IPS-20b (cell line): ENCODE measurements at regions not wholly inside any gene's neighbourhood (a gene's known extent, or its start where the extent isn't known, plus 50 kb on each side); places are given as distances from the start of the nearest gene placed in this dataset.

ENCODE experiments used
- H3K27ac ChIP-seq: one replicate; pipeline ENCODE4 v1.5.1; 2013; ENCODE audit warnings: low read length
- H3K27me3 ChIP-seq: 2 replicates; pipeline ENCODE4 v1.6.1; 2013; ENCODE audit warnings: mild to moderate bottlenecking, low read length, inconsistent platforms; ENCODE audit not compliant: insufficient read depth
- H3K36me3 ChIP-seq: 2 replicates; pipeline ENCODE4 v1.6.1; 2013; ENCODE audit warnings: low read depth, mild to moderate bottlenecking, inconsistent platforms, low read length, moderate library complexity; ENCODE audit not compliant: insufficient read depth
- H3K4me1 ChIP-seq: 2 replicates; pipeline ENCODE4 v1.6.1; 2013; ENCODE audit warnings: mild to moderate bottlenecking, control low read depth, inconsistent platforms, low read length, moderate library complexity; ENCODE audit not compliant: insufficient read depth
- H3K4me3 ChIP-seq: 2 replicates; pipeline ENCODE4 v1.5.1; 2013; ENCODE audit warnings: mild to moderate bottlenecking, low read length, inconsistent platforms
- H3K9ac ChIP-seq: 2 replicates; pipeline ENCODE4 v1.6.1; 2013; ENCODE audit warnings: low read depth, mild to moderate bottlenecking, inconsistent platforms, low read length, moderate library complexity
- H3K9me3 ChIP-seq: 2 replicates; pipeline ENCODE4 v1.6.1; 2013; ENCODE audit warnings: mild to moderate bottlenecking, low read depth, low read length, inconsistent platforms; ENCODE audit not compliant: insufficient read depth

GRCh38 chr5:39775086-39775796 lies 350.5 kb upstream of the DAB2 start:
- no peak overlapping the region for H3K4me3 ChIP-seq
- no peaks in the 10 kb centered on the region for H3K36me3 ChIP-seq
- H3K9ac ChIP-seq: no peak overlapping the region
- H3K27ac ChIP-seq: no peak overlapping the region
- 0 out of 2 replicates have a peak, but pooled peaks cover 5% of the 10 kb centered on the region for H3K4me1 ChIP-seq
- H3K27me3 ChIP-seq: no peaks in the 10 kb centered on the region
- H3K9me3 ChIP-seq: no peaks in the 10 kb centered on the region

- Histone ChIP-seq H3K9ac (no peak overlapping the region), H3K27me3 (no peaks in the 10 kb centered on the region), H3K9me3 (no peaks in the 10 kb centered on the region), H3K4me3 (no peak overlapping the region), H3K27ac (no peak overlapping the region), H3K36me3 (no peaks in the 10 kb centered on the region), H3K4me1 (no peaks in the 10 kb centered on the region)
Observed at GRCh38 chr5:39774605-39775004, 349.8 kb upstream of the DAB2 start.

- Histone ChIP-seq H3K27me3 (no peaks in the 10 kb centered on the region), H3K9ac (no peak overlapping the region), H3K4me3 (no peak overlapping the region), H3K27ac (no peak overlapping the region), H3K4me1 (no peaks in the 10 kb centered on the region), H3K9me3 (no peaks in the 10 kb centered on the region), H3K36me3 (no peaks in the 10 kb centered on the region)
Observed at GRCh38 chr5:39772307-39772706, 347.5 kb upstream of the DAB2 start.

GRCh38 chr5:39767916-39768315 lies 343.1 kb upstream of the DAB2 start:
- H3K27ac ChIP-seq: no peak overlapping the region
- H3K9ac ChIP-seq: no peak overlapping the region
- no peak overlapping the region for H3K4me3 ChIP-seq
- no peaks in the 10 kb centered on the region; the same call in 1 of the 2 replicates for H3K9me3 ChIP-seq
- no peaks in the 10 kb centered on the region for H3K4me1 ChIP-seq
- no peaks in the 10 kb centered on the region for H3K27me3 ChIP-seq
- no peaks in the 10 kb centered on the region for H3K36me3 ChIP-seq

- H3K9ac ChIP-seq: no peak overlapping the region
- H3K4me1 ChIP-seq: no peaks in the 10 kb centered on the region
- H3K27ac ChIP-seq: no peak overlapping the region
- H3K27me3 ChIP-seq: no peaks in the 10 kb centered on the region
- H3K4me3 ChIP-seq: no peak overlapping the region
- no peaks in the 10 kb centered on the region for H3K36me3 ChIP-seq
- no peaks in the 10 kb centered on the region; the same call in 1 of the 2 replicates for H3K9me3 ChIP-seq
Observed at GRCh38 chr5:39765366-39765765, 340.6 kb upstream of the DAB2 start.

- H3K27me3 ChIP-seq: no peaks in the 10 kb centered on the region
- no peak overlapping the region for H3K27ac ChIP-seq
- no peaks in the 10 kb centered on the region for H3K4me1 ChIP-seq
- H3K9ac ChIP-seq: no peak overlapping the region
- H3K4me3 ChIP-seq: no peak overlapping the region
- H3K36me3 ChIP-seq: no peaks in the 10 kb centered on the region
- no peaks in the 10 kb centered on the region; the same call in 1 of the 2 replicates for H3K9me3 ChIP-seq
Observed at GRCh38 chr5:39762761-39763160, 338.0 kb upstream of the DAB2 start.

- H3K27me3 ChIP-seq: no peaks in the 10 kb centered on the region
- no peak overlapping the region for H3K9ac ChIP-seq
- no peaks in the 10 kb centered on the region for H3K36me3 ChIP-seq
- no peak overlapping the region for H3K27ac ChIP-seq
- no peak overlapping the region for H3K4me3 ChIP-seq
- H3K9me3 ChIP-seq: no peaks in the 10 kb centered on the region; the same call in 1 of the 2 replicates
- H3K4me1 ChIP-seq: no peaks in the 10 kb centered on the region
Observed at GRCh38 chr5:39761199-39761950, 336.6 kb upstream of the DAB2 start.

- H3K4me3 ChIP-seq: no peak overlapping the region
- H3K27ac ChIP-seq: no peak overlapping the region
- H3K27me3 ChIP-seq: no peaks in the 10 kb centered on the region
- no peaks in the 10 kb centered on the region for H3K4me1 ChIP-seq
- no peak overlapping the region for H3K9ac ChIP-seq
- H3K9me3 ChIP-seq: no peaks in the 10 kb centered on the region; the same call in 1 of the 2 replicates
- H3K36me3 ChIP-seq: no peaks in the 10 kb centered on the region
Observed at GRCh38 chr5:39760385-39761198, 335.8 kb upstream of the DAB2 start.

- no peaks in the 10 kb centered on the region for H3K36me3 ChIP-seq
- no peak overlapping the region for H3K4me3 ChIP-seq
- no peaks in the 10 kb centered on the region for H3K27me3 ChIP-seq
- no peaks in the 10 kb centered on the region; the same call in 1 of the 2 replicates for H3K9me3 ChIP-seq
- no peaks in the 10 kb centered on the region for H3K4me1 ChIP-seq
- no peak overlapping the region for H3K9ac ChIP-seq
- no peak overlapping the region for H3K27ac ChIP-seq
Observed at GRCh38 chr5:39759701-39760100, 334.9 kb upstream of the DAB2 start.

- Histone ChIP-seq H3K27me3 (no peaks in the 10 kb centered on the region), H3K4me1 (no peaks in the 10 kb centered on the region), H3K36me3 (no peaks in the 10 kb centered on the region), H3K9ac (no peak overlapping the region), H3K27ac (no peak overlapping the region), H3K9me3 (no peaks in the 10 kb centered on the region), H3K4me3 (no peak overlapping the region)
Observed at GRCh38 chr5:39758426-39758825, 333.6 kb upstream of the DAB2 start.

GRCh38 chr5:39757131-39757530 lies 332.4 kb upstream of the DAB2 start:
- no peaks in the 10 kb centered on the region for H3K36me3 ChIP-seq
- no peaks in the 10 kb centered on the region for H3K9me3 ChIP-seq
- no peak overlapping the region for H3K4me3 ChIP-seq
- no peak overlapping the region for H3K9ac ChIP-seq
- no peak overlapping the region for H3K27ac ChIP-seq
- no peaks in the 10 kb centered on the region for H3K27me3 ChIP-seq
- H3K4me1 ChIP-seq: no peaks in the 10 kb centered on the region
